WTC11 (cell line): ENCODE measurements at regions not wholly inside any gene's neighbourhood (a gene's known extent, or its start where the extent isn't known, plus 50 kb on each side); places are given as distances from the start of the nearest gene placed in this dataset.

Experiments
- ATAC-seq: fragments of 200-7000 bp; cut with Tn5 transposase; 2 replicates; pipeline ENCODE4 v1.10.0; 2021; ENCODE audit warnings: mild to moderate bottlenecking, moderate library complexity
- CTCF ChIA-PET: fragments of 300-600 bp; sonication (Branson Sonifier 250); formaldehyde crosslinking; loops from one replicate; lab custom pipeline; 2021; ENCODE audit warnings: antibody characterized with exemption; lab: Charles Lee
- POLR2A ChIA-PET: fragments of 350-600 bp; sonication (Branson Sonifier 250); formaldehyde crosslinking; loops from one replicate; lab custom pipeline; 2021; ENCODE audit warnings: antibody characterized with exemption; lab: Charles Lee
- DNase-seq: peaks from one replicate; pipeline ENCODE4 v3.0.0; 2021; ENCODE audit warnings: low spot score
- H3K27ac Mint-ChIP-seq: 2 replicates; pipeline ENCODE4 v1.8.0; 2021; ENCODE audit warnings: mixed read lengths
- H3K27me3 Mint-ChIP-seq: 2 replicates; pipeline ENCODE4 v1.8.0; 2021; ENCODE audit warnings: low read depth, mild to moderate bottlenecking, moderate library complexity, mixed read lengths
- H3K36me3 Mint-ChIP-seq: 2 replicates; pipeline ENCODE4 v1.8.0; 2021; ENCODE audit warnings: mixed read lengths
- H3K4me1 Mint-ChIP-seq: 2 replicates; pipeline ENCODE4 v1.8.0; 2022; ENCODE audit warnings: mixed read lengths
- H3K4me3 Mint-ChIP-seq: 2 replicates; pipeline ENCODE4 v1.8.0; 2021; ENCODE audit warnings: mild to moderate bottlenecking, moderate library complexity, mixed read lengths
- H3K9me3 Mint-ChIP-seq: 2 replicates; pipeline ENCODE4 v1.8.0; 2021; ENCODE audit warnings: mixed read lengths
- GABPB1 ChIP-seq: sonication (generic); formaldehyde crosslinking; IDR thresholded peaks from 2 replicates; pipeline ENCODE4 v1.8.1; 2023; ENCODE audit warnings: mild to moderate bottlenecking, missing genetic modification reagents
- HMGA2 ChIP-seq: fragments of 250-450 bp; sonication (Bioruptor Pico); IDR thresholded peaks from 2 replicates; pipeline ENCODE4 v1.4.0; 2021; ENCODE audit warnings: mild to moderate bottlenecking, moderate library complexity
- NFYB ChIP-seq: sonication (generic); formaldehyde crosslinking; conservative IDR thresholded peaks from 2 replicates; pipeline ENCODE4 v1.8.0; 2022; ENCODE audit warnings: low read depth, missing genetic modification reagents
- SMAD4 ChIP-seq: sonication (generic); formaldehyde crosslinking; IDR thresholded peaks from 2 replicates; pipeline ENCODE4 v1.8.0; 2022; ENCODE audit warnings: mild to moderate bottlenecking, missing genetic modification reagents
- SOX15 ChIP-seq: fragments of 250-450 bp; sonication (Bioruptor Pico); IDR thresholded peaks from 2 replicates; pipeline ENCODE4 v1.9.0; 2021; ENCODE audit warnings: mild to moderate bottlenecking
- TP53 ChIP-seq: sonication (generic); formaldehyde crosslinking; IDR thresholded peaks from 2 replicates; pipeline ENCODE4 v1.8.1; 2023; ENCODE audit warnings: mild to moderate bottlenecking, missing genetic modification reagents
- ZBTB21 ChIP-seq: sonication (generic); formaldehyde crosslinking; IDR thresholded peaks from 2 replicates; pipeline ENCODE4 v1.8.1; 2023; ENCODE audit warnings: mild to moderate bottlenecking, missing genetic modification reagents, borderline replicate concordance
- ZNF396 ChIP-seq: fragments of 250-450 bp; sonication (Bioruptor Pico); IDR thresholded peaks from 2 replicates; pipeline ENCODE4 v1.8.0; 2021; ENCODE audit warnings: mild to moderate bottlenecking, moderate library complexity, borderline replicate concordance
- ZNF416 ChIP-seq: fragments of 250-450 bp; sonication (Bioruptor Pico); IDR thresholded peaks from 2 replicates; pipeline ENCODE4 v1.9.0; 2021; ENCODE audit warnings: mild to moderate bottlenecking, inconsistent platforms
- ZNF423 ChIP-seq: fragments of 250-450 bp; sonication (Bioruptor Pico); IDR thresholded peaks from 2 replicates; pipeline ENCODE4 v2.1.2; 2022; ENCODE audit warnings: mild to moderate bottlenecking, moderate library complexity
- ZNF671 ChIP-seq: fragments of 250-450 bp; sonication (Bioruptor Pico); IDR thresholded peaks from 2 replicates; pipeline ENCODE4 v1.8.0; 2021; ENCODE audit warnings: mild to moderate bottlenecking
- TF ChIP-seq, protein P1 (sequence below): fragments of 250-450 bp; sonication (Bioruptor Pico); conservative IDR thresholded peaks from 2 replicates; pipeline ENCODE4 v1.9.0; 2021; ENCODE audit warnings: mild to moderate bottlenecking
- TF ChIP-seq, protein P2 (sequence below): sonication (generic); formaldehyde crosslinking; IDR thresholded peaks from 2 replicates; pipeline ENCODE4 v1.8.0; 2023; ENCODE audit warnings: missing genetic modification reagents, mild to moderate bottlenecking, borderline replicate concordance
- TF ChIP-seq, protein P3 (sequence below): fragments of 250-450 bp; sonication (Bioruptor Pico); IDR thresholded peaks from 2 replicates; pipeline ENCODE4 v2.1.2; 2022; ENCODE audit warnings: mild to moderate bottlenecking, moderate library complexity
- TF ChIP-seq, protein P4 (sequence below): sonication (generic); formaldehyde crosslinking; IDR thresholded peaks from 2 replicates; pipeline ENCODE4 v1.8.1; 2022; ENCODE audit warnings: missing genetic modification reagents, borderline replicate concordance
- TF ChIP-seq, protein P5 (sequence below): sonication (generic); formaldehyde crosslinking; IDR thresholded peaks from 2 replicates; pipeline ENCODE4 v1.8.1; 2022; ENCODE audit warnings: low read depth, mild to moderate bottlenecking, moderate library complexity, missing genetic modification reagents, borderline replicate concordance
- TF ChIP-seq, protein P6 (sequence below): sonication (generic); formaldehyde crosslinking; IDR thresholded peaks from 2 replicates; pipeline ENCODE4 v1.8.1; 2023; ENCODE audit warnings: mild to moderate bottlenecking, moderate library complexity, missing genetic modification reagents
- TF ChIP-seq, protein P7 (sequence below): sonication (generic); formaldehyde crosslinking; conservative IDR thresholded peaks from 2 replicates; pipeline ENCODE4 v1.8.1; 2022; ENCODE audit warnings: mild to moderate bottlenecking, missing genetic modification reagents

DNA sequence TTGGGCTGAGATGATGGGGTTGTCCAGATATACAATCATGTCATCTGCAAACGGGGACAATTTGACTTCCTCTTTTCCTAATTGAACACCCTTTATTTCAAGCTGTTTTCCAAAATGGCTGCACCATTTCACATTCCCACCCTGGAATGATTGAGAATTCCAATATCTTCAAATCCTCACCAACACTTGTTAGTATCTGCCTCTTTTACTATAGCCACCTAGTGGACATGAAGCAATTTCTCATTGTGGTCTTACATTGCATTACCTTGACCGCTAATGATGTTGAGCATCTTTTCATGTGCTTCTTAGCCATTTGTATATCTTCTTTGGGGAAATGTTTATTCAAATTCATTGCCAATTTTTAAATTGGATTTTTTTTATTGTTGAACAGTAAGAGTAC is 364.8 kb downstream of the SMARCA1 start:
- Mint-ChIP-seq H3K4me1 (peaks cover 13% of the 10 kb centered on the region), H3K36me3 (peaks cover 13% of the 10 kb centered on the region), H3K9me3 (peaks cover 14% of the 10 kb centered on the region), H3K4me3 (no peak overlapping the region), H3K27ac (no peak overlapping the region), H3K27me3 (no peaks in the 10 kb centered on the region)
- TF ChIP-seq ZBTB21 (CRISPR knock-in tag) (no peak), HMGA2 (CRISPR knock-in tag) (no peak), ZNF423 (CRISPR knock-in tag) (no peak), GABPB1 (no peak), NFYB (CRISPR knock-in tag) (no peak)
- TF ChIP-seq, protein P1, sequence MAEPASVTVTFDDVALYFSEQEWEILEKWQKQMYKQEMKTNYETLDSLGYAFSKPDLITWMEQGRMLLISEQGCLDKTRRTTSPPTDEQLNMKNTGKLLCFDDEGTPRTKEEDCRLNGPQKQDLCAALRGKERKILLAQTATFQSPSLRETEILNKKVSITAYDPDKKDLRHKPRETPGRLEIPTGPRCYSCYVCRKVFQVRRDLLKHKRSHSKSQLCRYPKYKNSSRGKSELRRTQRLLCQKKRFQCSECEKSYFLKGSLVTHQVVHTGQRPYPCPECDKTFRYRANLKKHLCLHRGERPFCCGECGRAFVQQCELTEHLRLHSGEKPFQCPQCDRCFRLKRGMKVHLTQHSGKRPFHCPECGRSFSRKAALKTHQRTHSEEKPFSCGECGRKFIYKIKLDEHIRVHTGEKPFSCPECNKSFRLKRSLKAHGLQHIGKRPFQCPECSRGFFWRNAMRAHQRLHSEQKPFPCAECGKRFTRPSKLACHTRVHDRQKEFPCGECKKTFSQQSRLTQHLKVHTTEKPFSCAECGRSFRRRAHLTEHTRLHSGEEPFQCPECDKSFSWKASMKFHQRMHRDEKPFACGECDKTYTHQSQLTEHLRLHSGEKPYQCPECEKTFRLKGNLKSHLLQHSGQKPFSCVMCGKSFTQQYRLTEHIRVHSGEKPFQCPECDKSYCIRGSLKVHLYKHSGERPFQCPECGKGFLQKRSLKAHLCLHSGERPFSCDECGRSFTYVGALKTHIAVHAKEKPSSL, result no peak
- TF ChIP-seq, protein P2, sequence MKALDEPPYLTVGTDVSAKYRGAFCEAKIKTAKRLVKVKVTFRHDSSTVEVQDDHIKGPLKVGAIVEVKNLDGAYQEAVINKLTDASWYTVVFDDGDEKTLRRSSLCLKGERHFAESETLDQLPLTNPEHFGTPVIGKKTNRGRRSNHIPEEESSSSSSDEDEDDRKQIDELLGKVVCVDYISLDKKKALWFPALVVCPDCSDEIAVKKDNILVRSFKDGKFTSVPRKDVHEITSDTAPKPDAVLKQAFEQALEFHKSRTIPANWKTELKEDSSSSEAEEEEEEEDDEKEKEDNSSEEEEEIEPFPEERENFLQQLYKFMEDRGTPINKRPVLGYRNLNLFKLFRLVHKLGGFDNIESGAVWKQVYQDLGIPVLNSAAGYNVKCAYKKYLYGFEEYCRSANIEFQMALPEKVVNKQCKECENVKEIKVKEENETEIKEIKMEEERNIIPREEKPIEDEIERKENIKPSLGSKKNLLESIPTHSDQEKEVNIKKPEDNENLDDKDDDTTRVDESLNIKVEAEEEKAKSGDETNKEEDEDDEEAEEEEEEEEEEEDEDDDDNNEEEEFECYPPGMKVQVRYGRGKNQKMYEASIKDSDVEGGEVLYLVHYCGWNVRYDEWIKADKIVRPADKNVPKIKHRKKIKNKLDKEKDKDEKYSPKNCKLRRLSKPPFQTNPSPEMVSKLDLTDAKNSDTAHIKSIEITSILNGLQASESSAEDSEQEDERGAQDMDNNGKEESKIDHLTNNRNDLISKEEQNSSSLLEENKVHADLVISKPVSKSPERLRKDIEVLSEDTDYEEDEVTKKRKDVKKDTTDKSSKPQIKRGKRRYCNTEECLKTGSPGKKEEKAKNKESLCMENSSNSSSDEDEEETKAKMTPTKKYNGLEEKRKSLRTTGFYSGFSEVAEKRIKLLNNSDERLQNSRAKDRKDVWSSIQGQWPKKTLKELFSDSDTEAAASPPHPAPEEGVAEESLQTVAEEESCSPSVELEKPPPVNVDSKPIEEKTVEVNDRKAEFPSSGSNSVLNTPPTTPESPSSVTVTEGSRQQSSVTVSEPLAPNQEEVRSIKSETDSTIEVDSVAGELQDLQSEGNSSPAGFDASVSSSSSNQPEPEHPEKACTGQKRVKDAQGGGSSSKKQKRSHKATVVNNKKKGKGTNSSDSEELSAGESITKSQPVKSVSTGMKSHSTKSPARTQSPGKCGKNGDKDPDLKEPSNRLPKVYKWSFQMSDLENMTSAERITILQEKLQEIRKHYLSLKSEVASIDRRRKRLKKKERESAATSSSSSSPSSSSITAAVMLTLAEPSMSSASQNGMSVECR, result no peak
- TF ChIP-seq, protein P3, sequence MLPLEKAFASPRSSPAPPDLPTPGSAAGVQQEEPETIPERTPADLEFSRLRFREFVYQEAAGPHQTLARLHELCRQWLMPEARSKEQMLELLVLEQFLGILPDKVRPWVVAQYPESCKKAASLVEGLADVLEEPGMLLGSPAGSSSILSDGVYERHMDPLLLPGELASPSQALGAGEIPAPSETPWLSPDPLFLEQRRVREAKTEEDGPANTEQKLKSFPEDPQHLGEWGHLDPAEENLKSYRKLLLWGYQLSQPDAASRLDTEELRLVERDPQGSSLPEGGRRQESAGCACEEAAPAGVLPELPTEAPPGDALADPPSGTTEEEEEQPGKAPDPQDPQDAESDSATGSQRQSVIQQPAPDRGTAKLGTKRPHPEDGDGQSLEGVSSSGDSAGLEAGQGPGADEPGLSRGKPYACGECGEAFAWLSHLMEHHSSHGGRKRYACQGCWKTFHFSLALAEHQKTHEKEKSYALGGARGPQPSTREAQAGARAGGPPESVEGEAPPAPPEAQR (CRISPR knock-in tag), result no peak
- TF ChIP-seq, protein P4, sequence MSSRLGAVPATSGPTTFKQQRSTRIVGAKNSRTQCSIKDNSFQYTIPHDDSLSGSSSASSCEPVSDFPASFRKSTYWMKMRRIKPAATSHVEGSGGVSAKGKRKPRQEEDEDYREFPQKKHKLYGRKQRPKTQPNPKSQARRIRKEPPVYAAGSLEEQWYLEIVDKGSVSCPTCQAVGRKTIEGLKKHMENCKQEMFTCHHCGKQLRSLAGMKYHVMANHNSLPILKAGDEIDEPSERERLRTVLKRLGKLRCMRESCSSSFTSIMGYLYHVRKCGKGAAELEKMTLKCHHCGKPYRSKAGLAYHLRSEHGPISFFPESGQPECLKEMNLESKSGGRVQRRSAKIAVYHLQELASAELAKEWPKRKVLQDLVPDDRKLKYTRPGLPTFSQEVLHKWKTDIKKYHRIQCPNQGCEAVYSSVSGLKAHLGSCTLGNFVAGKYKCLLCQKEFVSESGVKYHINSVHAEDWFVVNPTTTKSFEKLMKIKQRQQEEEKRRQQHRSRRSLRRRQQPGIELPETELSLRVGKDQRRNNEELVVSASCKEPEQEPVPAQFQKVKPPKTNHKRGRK (CRISPR knock-in tag), result no peak
- TF ChIP-seq, protein P5, sequence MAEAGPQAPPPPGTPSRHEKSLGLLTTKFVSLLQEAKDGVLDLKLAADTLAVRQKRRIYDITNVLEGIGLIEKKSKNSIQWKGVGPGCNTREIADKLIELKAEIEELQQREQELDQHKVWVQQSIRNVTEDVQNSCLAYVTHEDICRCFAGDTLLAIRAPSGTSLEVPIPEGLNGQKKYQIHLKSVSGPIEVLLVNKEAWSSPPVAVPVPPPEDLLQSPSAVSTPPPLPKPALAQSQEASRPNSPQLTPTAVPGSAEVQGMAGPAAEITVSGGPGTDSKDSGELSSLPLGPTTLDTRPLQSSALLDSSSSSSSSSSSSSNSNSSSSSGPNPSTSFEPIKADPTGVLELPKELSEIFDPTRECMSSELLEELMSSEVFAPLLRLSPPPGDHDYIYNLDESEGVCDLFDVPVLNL (CRISPR knock-in tag), result no peak
- TF ChIP-seq, protein P6, sequence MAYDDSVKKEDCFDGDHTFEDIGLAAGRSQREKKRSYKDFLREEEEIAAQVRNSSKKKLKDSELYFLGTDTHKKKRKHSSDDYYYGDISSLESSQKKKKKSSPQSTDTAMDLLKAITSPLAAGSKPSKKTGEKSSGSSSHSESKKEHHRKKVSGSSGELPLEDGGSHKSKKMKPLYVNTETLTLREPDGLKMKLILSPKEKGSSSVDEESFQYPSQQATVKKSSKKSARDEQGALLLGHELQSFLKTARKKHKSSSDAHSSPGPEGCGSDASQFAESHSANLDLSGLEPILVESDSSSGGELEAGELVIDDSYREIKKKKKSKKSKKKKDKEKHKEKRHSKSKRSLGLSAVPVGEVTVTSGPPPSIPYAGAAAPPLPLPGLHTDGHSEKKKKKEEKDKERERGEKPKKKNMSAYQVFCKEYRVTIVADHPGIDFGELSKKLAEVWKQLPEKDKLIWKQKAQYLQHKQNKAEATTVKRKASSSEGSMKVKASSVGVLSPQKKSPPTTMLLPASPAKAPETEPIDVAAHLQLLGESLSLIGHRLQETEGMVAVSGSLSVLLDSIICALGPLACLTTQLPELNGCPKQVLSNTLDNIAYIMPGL (CRISPR knock-in tag), result no peak
- no peak for ATAC-seq
- no peak for DNase-seq
- CTCF ChIA-PET, result no interaction called here
- POLR2A ChIA-PET, result no interaction called here

DNA sequence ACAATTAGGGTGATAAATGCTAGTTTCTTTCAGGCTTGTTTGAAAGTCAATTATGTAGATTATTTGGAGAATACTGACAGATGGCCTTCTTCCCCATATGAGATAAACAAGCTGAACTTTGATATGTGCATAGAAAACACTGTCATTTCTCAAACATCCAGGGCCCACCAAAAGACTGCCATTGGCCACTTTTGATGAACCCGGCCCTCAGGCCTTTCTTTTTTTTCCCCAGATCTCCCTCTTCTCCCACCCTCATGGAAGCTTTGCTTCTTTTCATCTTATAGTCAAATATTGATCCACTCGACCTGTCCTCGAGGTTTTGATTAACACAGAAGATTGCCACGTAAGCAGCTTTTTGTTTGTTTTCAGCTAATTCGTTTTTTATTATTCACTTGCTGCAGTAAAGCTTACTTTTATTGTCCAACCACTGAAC is 377.4 kb downstream of the SMARCA1 start:
- H3K27me3 Mint-ChIP-seq, result no peaks in the 10 kb centered on the region; the same call in 1 of the 2 replicates
- POLR2A ChIA-PET, result no interaction called here
- ATAC-seq (no peak), DNase-seq (no peak)
- H3K4me1 Mint-ChIP-seq, result peaks cover 30% of the 10 kb centered on the region
- CTCF ChIA-PET, result no interaction called here
- H3K27ac Mint-ChIP-seq, result no peak overlapping the region
- no peaks in the 10 kb centered on the region for H3K36me3 Mint-ChIP-seq
- no peaks in the 10 kb centered on the region for H3K9me3 Mint-ChIP-seq
- no peak overlapping the region for H3K4me3 Mint-ChIP-seq
- TF ChIP-seq ZNF396 (no peak), ZNF416 (CRISPR knock-in tag) (no peak), SOX15 (CRISPR knock-in tag) (no peak), TP53 (CRISPR knock-in tag) (no peak), ZNF671 (CRISPR knock-in tag) (no peak), SMAD4 (CRISPR knock-in tag) (no peak), ZBTB21 (CRISPR knock-in tag) (no peak)
- TF ChIP-seq, protein P6 (CRISPR knock-in tag), result no peak
- TF ChIP-seq, protein P4 (CRISPR knock-in tag), result no peak
- TF ChIP-seq, protein P7, sequence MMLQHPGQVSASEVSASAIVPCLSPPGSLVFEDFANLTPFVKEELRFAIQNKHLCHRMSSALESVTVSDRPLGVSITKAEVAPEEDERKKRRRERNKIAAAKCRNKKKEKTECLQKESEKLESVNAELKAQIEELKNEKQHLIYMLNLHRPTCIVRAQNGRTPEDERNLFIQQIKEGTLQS, result no peak
